Stomach (tissue), 4 donors: ENCODE measurements at regions not wholly inside any gene's neighbourhood (a gene's known extent, or its start where the extent isn't known, plus 50 kb on each side); places are given as distances from the start of the nearest gene placed in this dataset.

Source experiments
- CTCF ChIP-seq, 7 experiments: fragments of 450-650 bp in 4 of 7; fragments of 200-600 bp in 3 of 7; sonication (generic) in 3 of 7; IDR thresholded peaks; one replicate each; pipeline ENCODE4 v1.5.1; 2016 to 2019; ENCODE audit warnings: antibody characterized with exemption in 7 of 7, control low read depth in 2 of 7, mild to moderate bottlenecking in 1 of 7
- POLR2AphosphoS5 ChIP-seq, 3 donors: sonication (generic); formaldehyde crosslinking; IDR thresholded peaks; one replicate each; pipeline ENCODE4 v1.6.1; 2016; ENCODE audit warnings: antibody characterized with exemption in 3 of 3

GRCh38 chr16:25411396-25412081 lies 153.9 kb upstream of the ZKSCAN2 start:
- TF ChIP-seq POLR2AphosphoS5 (IDR thresholded peaks at IDR 0.05) (no peak), CTCF (IDR thresholded peaks at IDR 0.05) (no peak)
